HCT116 (cell line): ENCODE measurements at regions not wholly inside any gene's neighbourhood (a gene's known extent, or its start where the extent isn't known, plus 50 kb on each side); places are given as distances from the start of the nearest gene placed in this dataset.
"Not testable (repeated sequence)": the region's sequence is repeated elsewhere in the genome, so short reads cannot be mapped to it uniquely, and the experiment has no call there.

ENCODE experiments used
- CTCF ChIP-seq, 3 experiments: fragments of 200-600 bp in 1 of 3; sonication (generic) in 1 of 3; IDR thresholded peaks in 2 of 3; conservative IDR thresholded peaks in 1 of 3; 2 replicates each; pipeline ENCODE4 v1.5.1; 2012 to 2017; ENCODE audit warnings: low read depth in 2 of 3, low read length in 2 of 3, antibody characterized with exemption in 1 of 3, borderline replicate concordance in 1 of 3, control low read depth in 1 of 3, mild to moderate bottlenecking in 1 of 3, mixed read lengths in 1 of 3, mixed run types in 1 of 3, moderate library complexity in 1 of 3; ENCODE audit not compliant: insufficient read depth in 1 of 3
- EZH2 ChIP-seq: fragments of 200-600 bp; sonication (generic); IDR thresholded peaks from 2 replicates; pipeline ENCODE4 v1.6.1; 2017; ENCODE audit warnings: antibody characterized with exemption, mixed run types
- EZH2phosphoT487 ChIP-seq: fragments of 200-600 bp; IDR thresholded peaks from 2 replicates; pipeline ENCODE4 v1.6.1; 2018; ENCODE audit warnings: antibody characterized with exemption, borderline replicate concordance
- JUND ChIP-seq: IDR thresholded peaks from 2 replicates; pipeline ENCODE4 v1.6.1; 2012
- POLR2A ChIP-seq: IDR thresholded peaks from 2 replicates; pipeline ENCODE4 v1.7.0; 2011; ENCODE audit warnings: borderline replicate concordance; ENCODE audit not compliant: insufficient read depth, insufficient read length; ENCODE audit errors: extremely low read depth

GRCh38 chr18:14384961-14385360, 158.4 kb downstream of the POTEC start:
- TF ChIP-seq CTCF (IDR thresholded peaks at IDR 0.05 in 2 of 3, conservative IDR thresholded peaks at IDR 0.05 in 1 of 3; ENCODE audit: borderline replicate concordance in 1 of 3, insufficient read depth in 1 of 3, low read depth in 2 of 3, low read length in 2 of 3); POLR2A; JUND; EZH2phosphoT487; EZH2: not testable (repeated sequence)
